ENCODE measurements at regions not wholly inside any gene's neighbourhood (a gene's known extent, or its start where the extent isn't known, plus 50 kb on each side); places are given as distances from the start of the nearest gene placed in this dataset.

DNA sequence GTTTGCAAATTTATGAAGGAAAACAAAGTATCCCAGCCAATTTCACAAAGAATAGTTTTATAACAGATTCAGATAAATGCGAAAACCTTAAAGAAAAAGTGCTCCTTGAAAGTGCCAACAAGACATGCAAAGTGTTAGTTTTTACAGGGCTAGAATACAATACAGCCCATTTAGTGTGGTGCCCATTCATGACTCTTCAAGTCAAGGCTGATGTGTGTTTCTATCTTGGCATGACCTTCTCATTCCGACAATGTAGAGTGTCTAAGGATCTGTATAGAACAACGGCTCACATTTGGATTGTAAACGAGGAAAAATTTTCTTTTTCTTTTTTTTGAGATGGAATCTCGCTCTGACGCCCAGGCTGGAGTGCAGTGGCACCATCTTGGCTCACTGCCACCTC is 205.2 kb upstream of the SEMA6A start:
- TF ChIP-seq ZNF274 (IDR thresholded peaks at IDR 0.05; ENCODE audit: low read depth, low read length): no peak
- TF ChIP-seq YY1 (IDR thresholded peaks at IDR 0.05; ENCODE audit: insufficient read depth, insufficient read length): no peak
- TF ChIP-seq SUZ12 (IDR thresholded peaks at IDR 0.05; ENCODE audit: extremely low read depth, insufficient read depth, insufficient read length): no peak

Data from NT2/D1 (cell line).